HEK293 (cell line): ENCODE measurements at regions not wholly inside any gene's neighbourhood (a gene's known extent, or its start where the extent isn't known, plus 50 kb on each side); places are given as distances from the start of the nearest gene placed in this dataset.

Experiments
- ZBTB1 ChIP-seq: fragments of 450-650 bp; formaldehyde crosslinking; IDR thresholded peaks from 2 replicates; pipeline ENCODE4 v1.5.1; 2016; ENCODE audit warnings: missing biosample characterization, missing genetic modification characterization
- ZFP41 ChIP-seq: fragments of 450-650 bp; formaldehyde crosslinking; IDR thresholded peaks from 2 replicates; pipeline ENCODE4 v1.5.1; 2016; ENCODE audit warnings: missing biosample characterization, missing genetic modification characterization, borderline replicate concordance
- TF ChIP-seq, protein P1 (sequence below): fragments of 450-650 bp; formaldehyde crosslinking; IDR thresholded peaks from 2 replicates; pipeline ENCODE4 v1.5.1; 2016; ENCODE audit warnings: missing biosample characterization, missing genetic modification characterization
- TF ChIP-seq, protein P2 (sequence below): fragments of 450-650 bp; formaldehyde crosslinking; IDR thresholded peaks from 2 replicates; pipeline ENCODE4 v1.5.1; 2017; ENCODE audit warnings: missing biosample characterization, missing genetic modification characterization

DNA sequence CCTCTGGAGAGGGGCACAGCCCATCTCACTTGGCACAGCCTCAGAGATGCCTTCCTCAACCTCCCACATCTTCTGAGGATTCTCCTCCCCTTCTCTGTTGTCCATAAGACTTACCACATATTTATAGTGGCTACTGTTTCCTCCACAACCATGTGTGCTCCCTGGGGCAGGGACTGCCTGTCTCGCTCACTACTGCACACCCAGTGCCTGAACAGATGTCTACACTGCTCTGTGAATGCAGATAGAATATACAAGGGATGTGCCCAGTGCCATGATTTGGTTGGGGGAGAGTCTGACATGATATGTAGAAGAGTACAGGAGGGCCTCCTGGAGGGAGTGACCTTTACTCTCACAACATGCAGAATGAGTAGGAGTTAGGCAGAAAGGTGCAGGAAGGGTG is 67.3 kb upstream of the ANO1 start:
- TF ChIP-seq, protein P1, sequence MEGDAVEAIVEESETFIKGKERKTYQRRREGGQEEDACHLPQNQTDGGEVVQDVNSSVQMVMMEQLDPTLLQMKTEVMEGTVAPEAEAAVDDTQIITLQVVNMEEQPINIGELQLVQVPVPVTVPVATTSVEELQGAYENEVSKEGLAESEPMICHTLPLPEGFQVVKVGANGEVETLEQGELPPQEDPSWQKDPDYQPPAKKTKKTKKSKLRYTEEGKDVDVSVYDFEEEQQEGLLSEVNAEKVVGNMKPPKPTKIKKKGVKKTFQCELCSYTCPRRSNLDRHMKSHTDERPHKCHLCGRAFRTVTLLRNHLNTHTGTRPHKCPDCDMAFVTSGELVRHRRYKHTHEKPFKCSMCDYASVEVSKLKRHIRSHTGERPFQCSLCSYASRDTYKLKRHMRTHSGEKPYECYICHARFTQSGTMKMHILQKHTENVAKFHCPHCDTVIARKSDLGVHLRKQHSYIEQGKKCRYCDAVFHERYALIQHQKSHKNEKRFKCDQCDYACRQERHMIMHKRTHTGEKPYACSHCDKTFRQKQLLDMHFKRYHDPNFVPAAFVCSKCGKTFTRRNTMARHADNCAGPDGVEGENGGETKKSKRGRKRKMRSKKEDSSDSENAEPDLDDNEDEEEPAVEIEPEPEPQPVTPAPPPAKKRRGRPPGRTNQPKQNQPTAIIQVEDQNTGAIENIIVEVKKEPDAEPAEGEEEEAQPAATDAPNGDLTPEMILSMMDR (tag by site-specific recombination) = no peak
- TF ChIP-seq ZFP41 (tag by site-specific recombination) = no peak
- TF ChIP-seq, protein P2, sequence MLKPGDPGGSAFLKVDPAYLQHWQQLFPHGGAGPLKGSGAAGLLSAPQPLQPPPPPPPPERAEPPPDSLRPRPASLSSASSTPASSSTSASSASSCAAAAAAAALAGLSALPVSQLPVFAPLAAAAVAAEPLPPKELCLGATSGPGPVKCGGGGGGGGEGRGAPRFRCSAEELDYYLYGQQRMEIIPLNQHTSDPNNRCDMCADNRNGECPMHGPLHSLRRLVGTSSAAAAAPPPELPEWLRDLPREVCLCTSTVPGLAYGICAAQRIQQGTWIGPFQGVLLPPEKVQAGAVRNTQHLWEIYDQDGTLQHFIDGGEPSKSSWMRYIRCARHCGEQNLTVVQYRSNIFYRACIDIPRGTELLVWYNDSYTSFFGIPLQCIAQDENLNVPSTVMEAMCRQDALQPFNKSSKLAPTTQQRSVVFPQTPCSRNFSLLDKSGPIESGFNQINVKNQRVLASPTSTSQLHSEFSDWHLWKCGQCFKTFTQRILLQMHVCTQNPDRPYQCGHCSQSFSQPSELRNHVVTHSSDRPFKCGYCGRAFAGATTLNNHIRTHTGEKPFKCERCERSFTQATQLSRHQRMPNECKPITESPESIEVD (tag by site-specific recombination) = no peak
- TF ChIP-seq ZBTB1 = no peak
